Ovary (tissue), 7 donors: ENCODE measurements at regions not wholly inside any gene's neighbourhood (a gene's known extent, or its start where the extent isn't known, plus 50 kb on each side); places are given as distances from the start of the nearest gene placed in this dataset.
A peak's percentile ranks its signal among the peaks of the same experiment; 100 is the strongest.

Source experiments
- DNase-seq, 5 donors: peaks; one replicate each; pipeline ENCODE4 v3.0.0-alpha.2; 2019 to 2020
- H3K27ac ChIP-seq, 2 donors: fragments of 200-600 bp; one replicate each; pipeline versions ENCODE4 v1.5.1 to v1.8.0; 2019 to 2022
- H3K27me3 ChIP-seq: fragments of 200-600 bp; one replicate; pipeline ENCODE4 v1.8.0; 2022
- H3K36me3 ChIP-seq: fragments of 200-600 bp; sonication (generic); one replicate; pipeline ENCODE4 v1.5.1; 2019
- H3K4me1 ChIP-seq: one replicate; pipeline ENCODE4 v1.8.1; 2013; ENCODE audit warnings: mild to moderate bottlenecking, moderate library complexity; ENCODE audit not compliant: insufficient read depth
- H3K4me3 ChIP-seq: fragments of 200-600 bp; sonication (generic); one replicate; pipeline ENCODE4 v1.5.1; 2017
- H3K9me3 ChIP-seq, 2 donors: fragments of 200-600 bp in 1 of 2; sonication (generic) in 1 of 2; one replicate each; pipeline versions ENCODE4 v1.5.1 to v1.8.1; 2013 to 2019; ENCODE audit warnings: mild to moderate bottlenecking in 1 of 2, moderate library complexity in 1 of 2
- EP300 ChIP-seq: sonication (generic); formaldehyde crosslinking; IDR thresholded peaks from one replicate; pipeline ENCODE4 v1.6.1; 2017; ENCODE audit warnings: antibody characterized with exemption
- POLR2A ChIP-seq: fragments of 450-650 bp; IDR thresholded peaks from one replicate; pipeline ENCODE4 v1.6.1; 2017; ENCODE audit warnings: antibody characterized with exemption, mild to moderate bottlenecking, moderate library complexity
- WGBS, 3 donors: extraction: QIAGEN DNeasy Blood & Tissue Kit in 1 of 3; methylation state at CpG; one replicate each; pipeline versions ENCODE4 v1.1.5 to v1.1.7; 2013 to 2017; 5-methylcytosine and 5-hydroxymethylcytosine counted together
- intact Hi-C, 4 donors: fragments of 100-400 bp; cut with DNase I; formaldehyde crosslinking; loops; one replicate each; pipeline versions ENCODE4 v1.11.0 to v1.15.1; 2022 to 2023
- TF ChIP-seq, protein P1 (sequence below), 3 donors: fragments of 450-650 bp in 2 of 3; fragments of 200-600 bp in 1 of 3; IDR thresholded peaks; one replicate each; pipeline versions ENCODE4 v1.5.1 to v1.8.0; 2016 to 2022; ENCODE audit warnings: antibody characterized with exemption in 3 of 3, mild to moderate bottlenecking in 1 of 3
- donor health status: DM: no; HTN: no; CAD: no; lungs with moderate emphysema.
- donor health status: DM: no; HTN: no; CAD: no.
- donor health status: Bipolar disorder and iron deficiency.
- donor health status: DM: no; HTN: no; CAD: no.
- donor health status: DM: yes; HTN: yes; CAD: no.

DNA sequence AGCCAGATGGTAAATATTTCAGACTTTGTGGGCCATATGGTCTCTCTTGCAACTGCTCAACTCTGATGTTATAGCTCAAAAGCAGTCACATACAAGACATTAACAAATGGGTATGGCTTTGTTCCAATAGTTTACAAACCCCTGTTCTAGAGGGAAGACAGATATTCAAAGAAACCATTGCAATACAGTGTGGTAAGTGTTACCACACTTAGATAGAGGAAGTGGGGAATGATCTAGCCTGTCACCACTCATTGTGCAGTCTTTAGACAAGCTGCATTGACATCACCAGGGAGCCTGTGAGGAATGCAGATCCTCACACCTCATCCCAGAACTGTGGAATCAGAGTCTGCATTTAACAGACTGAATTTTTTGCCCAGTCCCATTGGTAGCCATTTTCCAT lies 80.0 kb upstream of the RGS6 start:
- no peak overlapping the region for H3K27ac ChIP-seq
- H3K4me3 ChIP-seq = no peak overlapping the region
- DNase-seq = no peak
- intact Hi-C loops = no loop called here
- no peaks in the 10 kb centered on the region for H3K36me3 ChIP-seq
- no peak for TF ChIP-seq EP300
- TF ChIP-seq POLR2A = no peak
- TF ChIP-seq, protein P1, sequence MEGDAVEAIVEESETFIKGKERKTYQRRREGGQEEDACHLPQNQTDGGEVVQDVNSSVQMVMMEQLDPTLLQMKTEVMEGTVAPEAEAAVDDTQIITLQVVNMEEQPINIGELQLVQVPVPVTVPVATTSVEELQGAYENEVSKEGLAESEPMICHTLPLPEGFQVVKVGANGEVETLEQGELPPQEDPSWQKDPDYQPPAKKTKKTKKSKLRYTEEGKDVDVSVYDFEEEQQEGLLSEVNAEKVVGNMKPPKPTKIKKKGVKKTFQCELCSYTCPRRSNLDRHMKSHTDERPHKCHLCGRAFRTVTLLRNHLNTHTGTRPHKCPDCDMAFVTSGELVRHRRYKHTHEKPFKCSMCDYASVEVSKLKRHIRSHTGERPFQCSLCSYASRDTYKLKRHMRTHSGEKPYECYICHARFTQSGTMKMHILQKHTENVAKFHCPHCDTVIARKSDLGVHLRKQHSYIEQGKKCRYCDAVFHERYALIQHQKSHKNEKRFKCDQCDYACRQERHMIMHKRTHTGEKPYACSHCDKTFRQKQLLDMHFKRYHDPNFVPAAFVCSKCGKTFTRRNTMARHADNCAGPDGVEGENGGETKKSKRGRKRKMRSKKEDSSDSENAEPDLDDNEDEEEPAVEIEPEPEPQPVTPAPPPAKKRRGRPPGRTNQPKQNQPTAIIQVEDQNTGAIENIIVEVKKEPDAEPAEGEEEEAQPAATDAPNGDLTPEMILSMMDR (IDR thresholded peaks at IDR 0.05) = no peak
- no peaks in the 10 kb centered on the region for H3K4me1 ChIP-seq
- H3K27me3 ChIP-seq = no peaks in the 10 kb centered on the region
- no peaks in the 10 kb centered on the region for H3K9me3 ChIP-seq

- intact Hi-C loops = no loop called here
- 89 to 97% (median 91%) methylated on average over 1 of the region's 1 CpG for WGBS, 3 donors
Observed at GRCh38 chr14:71855399-71856036, 76.7 kb upstream of the RGS6 start.

GRCh38 chr14:71856199-71856919 lies 75.9 kb upstream of the RGS6 start:
- DNase-seq = no peak
- WGBS, 3 donors = 69 to 84% (median 78%) methylated on average over 9 of the region's 9 CpGs
- H3K4me3 ChIP-seq = no peak overlapping the region
- H3K27me3 ChIP-seq = no peaks in the 10 kb centered on the region
- TF ChIP-seq, protein P1 (IDR thresholded peaks at IDR 0.05) = no peak
- TF ChIP-seq POLR2A = no peak
- TF ChIP-seq EP300 = no peak
- intact Hi-C loops = no loop called here
- no peak overlapping the region for H3K27ac ChIP-seq
- H3K4me1 ChIP-seq = no peaks in the 10 kb centered on the region
- H3K36me3 ChIP-seq = no peaks in the 10 kb centered on the region
- H3K9me3 ChIP-seq = no peaks in the 10 kb centered on the region

More at GRCh38 chr14:71855399-71856036, 76.7 kb upstream of the RGS6 start:
- H3K4me3 ChIP-seq = no peak overlapping the region
- H3K9me3 ChIP-seq = no peaks in the 10 kb centered on the region
- H3K36me3 ChIP-seq = no peaks in the 10 kb centered on the region
- no peaks in the 10 kb centered on the region for H3K4me1 ChIP-seq
- no peak overlapping the region for H3K27ac ChIP-seq
- DNase-seq = peak in 1 of 5 donors; percentile 21
- TF ChIP-seq POLR2A (no peak), EP300 (no peak)
- TF ChIP-seq, protein P1 (IDR thresholded peaks at IDR 0.05) = no peak
- H3K27me3 ChIP-seq = no peaks in the 10 kb centered on the region

- Histone ChIP-seq H3K4me1 (no peaks in the 10 kb centered on the region), H3K27ac (no peak overlapping the region), H3K36me3 (no peaks in the 10 kb centered on the region), H3K4me3 (no peak overlapping the region), H3K9me3 (no peaks in the 10 kb centered on the region), H3K27me3 (no peaks in the 10 kb centered on the region)
- 42 to 63% (median 62%) methylated on average over 3 of the region's 3 CpGs for WGBS, 3 donors
- no peak for DNase-seq
- intact Hi-C loops = no loop called here
- TF ChIP-seq EP300 = no peak
- TF ChIP-seq, protein P1 (IDR thresholded peaks at IDR 0.05) = no peak
- no peak for TF ChIP-seq POLR2A
Observed at GRCh38 chr14:71863049-71863448, 69.2 kb upstream of the RGS6 start.
